Keratinocyte (primary cell): ENCODE measurements at regions not wholly inside any gene's neighbourhood (a gene's known extent, or its start where the extent isn't known, plus 50 kb on each side); places are given as distances from the start of the nearest gene placed in this dataset.

Experiments
- CTCF ChIP-seq, 3 experiments: IDR thresholded peaks in 1 of 3; conservative IDR thresholded peaks in 1 of 3; optimal IDR thresholded peaks in 1 of 3; 2 replicates in 2 of 3; 3 replicates in 1 of 3; pipeline versions ENCODE3 to v1.5.1; 2011; ENCODE audit warnings: low read length in 3 of 3, mild to moderate bottlenecking in 3 of 3, moderate library complexity in 2 of 3, control low read depth in 1 of 3, inconsistent platforms in 1 of 3; ENCODE audit not compliant: insufficient read depth in 2 of 3; ENCODE audit errors: extremely low read depth in 1 of 3
- EZH2 ChIP-seq: IDR thresholded peaks from one replicate; pipeline ENCODE4 v1.6.1; 2012; ENCODE audit warnings: inconsistent platforms, mild to moderate bottlenecking, low read length, moderate library complexity

- TF ChIP-seq CTCF (optimal IDR thresholded peaks at IDR 0.05 in 1 of 3, IDR thresholded peaks at IDR 0.05 in 1 of 3, conservative IDR thresholded peaks at IDR 0.05 in 1 of 3; ENCODE audit: extremely low read depth in 1 of 3, insufficient read depth in 2 of 3, low read length in 3 of 3), result no peak
- TF ChIP-seq EZH2, result no peak
Observed at GRCh38 chr4:180081072-180081471, 2162.1 kb upstream of the TENM3 start.
